ENCODE measurements at regions not wholly inside any gene's neighbourhood (a gene's known extent, or its start where the extent isn't known, plus 50 kb on each side); places are given as distances from the start of the nearest gene placed in this dataset.

GRCh38 chr13:95440441-95441088, 112.0 kb upstream of the CLDN10 start:
- no peaks in the 10 kb centered on the region for H3K9me3 Mint-ChIP-seq (ENCODE audit: unreplicated experiment)
- no peaks in the 10 kb centered on the region for H3K36me3 Mint-ChIP-seq (ENCODE audit: low read depth, unreplicated experiment)
- FAIRE-seq = no peak

GRCh38 chr13:95441326-95441725, 111.2 kb upstream of the CLDN10 start:
- TF ChIP-seq CTCF (IDR thresholded peaks at IDR 0.05; ENCODE audit: insufficient read depth, low read depth, low read length) = no peak
- TF ChIP-seq EZH2 (IDR thresholded peaks at IDR 0.05; ENCODE audit: insufficient read depth, low read length) = no peak
- H3K4me3 ChIP-seq (ENCODE audit: insufficient read depth, low read depth, low read length) = no peak overlapping the region
- no peaks in the 10 kb centered on the region for H4K20me1 ChIP-seq (ENCODE audit: insufficient read depth, low read length)
- H3K27ac ChIP-seq (ENCODE audit: low read depth, low read length) = no peak overlapping the region
- peaks cover 15% of the 10 kb centered on the region for H3K27me3 Mint-ChIP-seq (ENCODE audit: low read depth, unreplicated experiment)
- H3K9ac ChIP-seq (ENCODE audit: low read length) = no peak overlapping the region
- peaks cover 17% of the 10 kb centered on the region for H3K27me3 ChIP-seq (ENCODE audit: insufficient read depth, low read length)
- H2AFZ ChIP-seq (ENCODE audit: low read depth, low read length) = no peak overlapping the region
- no peak overlapping the region for H3K4me2 ChIP-seq (ENCODE audit: low read length)
- H3K36me3 ChIP-seq (ENCODE audit: insufficient read depth, low read length) = no peaks in the 10 kb centered on the region
- FAIRE-seq (no peak), DNase-seq (ENCODE audit: low read depth) (no peak)
- no peaks in the 10 kb centered on the region for H3K36me3 Mint-ChIP-seq (ENCODE audit: low read depth, unreplicated experiment)
- no peak overlapping the region for H3K27ac Mint-ChIP-seq (ENCODE audit: unreplicated experiment)
- no peak overlapping the region for H3K4me3 Mint-ChIP-seq (ENCODE audit: unreplicated experiment)
- H3K79me2 ChIP-seq (ENCODE audit: insufficient read depth, low read length) = no peaks in the 10 kb centered on the region
- no peaks in the 10 kb centered on the region for H3K4me1 Mint-ChIP-seq (ENCODE audit: low read depth, unreplicated experiment)
- H3K9me3 ChIP-seq (ENCODE audit: insufficient read depth, low read depth, low read length) = no peaks in the 10 kb centered on the region
- no peaks in the 10 kb centered on the region for H3K9me3 Mint-ChIP-seq (ENCODE audit: unreplicated experiment)
- no peaks in the 10 kb centered on the region for H3K4me1 ChIP-seq (ENCODE audit: insufficient read depth, low read length)

More at GRCh38 chr13:95440441-95441088, 112.0 kb upstream of the CLDN10 start:
- TF ChIP-seq EZH2 (IDR thresholded peaks at IDR 0.05; ENCODE audit: insufficient read depth, low read length) (no peak), CTCF (IDR thresholded peaks at IDR 0.05; ENCODE audit: insufficient read depth, low read depth, low read length) (no peak)
- H3K4me1 ChIP-seq (ENCODE audit: insufficient read depth, low read length) = no peaks in the 10 kb centered on the region
- H3K27me3 Mint-ChIP-seq (ENCODE audit: low read depth, unreplicated experiment) = peaks cover 12% of the 10 kb centered on the region
- H3K4me2 ChIP-seq (ENCODE audit: low read length) = no peak overlapping the region
- no peaks in the 10 kb centered on the region for H3K79me2 ChIP-seq (ENCODE audit: insufficient read depth, low read length)
- peak overlapping the region; percentile 72 for H3K27ac Mint-ChIP-seq (ENCODE audit: unreplicated experiment)
- H3K27me3 ChIP-seq (ENCODE audit: insufficient read depth, low read length) = peaks cover 12% of the 10 kb centered on the region
- H3K4me3 ChIP-seq (ENCODE audit: insufficient read depth, low read depth, low read length) = no peak overlapping the region
- no peak for DNase-seq (ENCODE audit: low read depth)
- H3K4me3 Mint-ChIP-seq (ENCODE audit: unreplicated experiment) = no peak overlapping the region
- no peak overlapping the region for H2AFZ ChIP-seq (ENCODE audit: low read depth, low read length)
- no peaks in the 10 kb centered on the region for H3K36me3 ChIP-seq (ENCODE audit: insufficient read depth, low read length)
- no peaks in the 10 kb centered on the region for H3K9me3 ChIP-seq (ENCODE audit: insufficient read depth, low read depth, low read length)
- no peak overlapping the region for H3K9ac ChIP-seq (ENCODE audit: low read length)
- no peaks in the 10 kb centered on the region for H4K20me1 ChIP-seq (ENCODE audit: insufficient read depth, low read length)
- H3K4me1 Mint-ChIP-seq (ENCODE audit: low read depth, unreplicated experiment) = no peaks in the 10 kb centered on the region
- no peak overlapping the region for H3K27ac ChIP-seq (ENCODE audit: low read depth, low read length)

- H3K27me3 Mint-ChIP-seq (ENCODE audit: low read depth, unreplicated experiment) = peaks cover 20% of the 10 kb centered on the region
These were observed 108.4 kb upstream of the CLDN10 start for GRCh38 chr13:95444006-95444730.

More at GRCh38 chr13:95444006-95444730, 108.4 kb upstream of the CLDN10 start:
- Histone ChIP-seq H3K79me2 (ENCODE audit: insufficient read depth, low read length) (no peaks in the 10 kb centered on the region), H3K27ac (ENCODE audit: low read depth, low read length) (no peak overlapping the region), H3K27me3 (ENCODE audit: insufficient read depth, low read length) (peaks cover 17% of the 10 kb centered on the region), H3K9me3 (ENCODE audit: insufficient read depth, low read depth, low read length) (no peaks in the 10 kb centered on the region), H3K36me3 (ENCODE audit: insufficient read depth, low read length) (no peaks in the 10 kb centered on the region), H2AFZ (ENCODE audit: low read depth, low read length) (no peak overlapping the region), H3K4me1 (ENCODE audit: insufficient read depth, low read length) (no peaks in the 10 kb centered on the region), H3K9ac (ENCODE audit: low read length) (no peak overlapping the region), H4K20me1 (ENCODE audit: insufficient read depth, low read length) (no peaks in the 10 kb centered on the region), H3K4me3 (ENCODE audit: insufficient read depth, low read depth, low read length) (no peak overlapping the region), H3K4me2 (ENCODE audit: low read length) (no peak overlapping the region)
- Mint-ChIP-seq H3K27ac (ENCODE audit: unreplicated experiment) (no peak overlapping the region), H3K4me1 (ENCODE audit: low read depth, unreplicated experiment) (no peaks in the 10 kb centered on the region), H3K36me3 (ENCODE audit: low read depth, unreplicated experiment) (no peaks in the 10 kb centered on the region), H3K9me3 (ENCODE audit: unreplicated experiment) (no peaks in the 10 kb centered on the region), H3K4me3 (ENCODE audit: unreplicated experiment) (no peak overlapping the region)
- DNase-seq (ENCODE audit: low read depth) (no peak), FAIRE-seq (no peak)
- TF ChIP-seq CTCF (IDR thresholded peaks at IDR 0.05; ENCODE audit: insufficient read depth, low read depth, low read length) = no peak
- TF ChIP-seq EZH2 (IDR thresholded peaks at IDR 0.05; ENCODE audit: insufficient read depth, low read length) = no peak
